GM19351 (cell line): ENCODE measurements at regions not wholly inside any gene's neighbourhood (a gene's known extent, or its start where the extent isn't known, plus 50 kb on each side); places are given as distances from the start of the nearest gene placed in this dataset.
A peak's percentile ranks its signal among the peaks of the same experiment; 100 is the strongest.
"Not testable (repeated sequence)": the region's sequence is repeated elsewhere in the genome, so short reads cannot be mapped to it uniquely, and the experiment has no call there.

Experiments
- ATAC-seq: cut with Tn5 transposase; IDR thresholded peaks from one replicate; pipeline ENCODE4 v1.9.1; 2021; ENCODE audit warnings: mild to moderate bottlenecking, moderate library complexity; ENCODE audit not compliant: unreplicated experiment

- ATAC-seq: not testable (repeated sequence)
These were observed 1719.9 kb downstream of the BRINP3 start for GRCh38 chr1:188757747-188758146.

GRCh38 chr1:188761226-188761625 is 1716.4 kb downstream of the BRINP3 start:
- ATAC-seq: no peak

- ATAC-seq: no peak
These were observed 1715.4 kb downstream of the BRINP3 start for GRCh38 chr1:188762166-188762743.

GRCh38 chr1:188763541-188763940 is 1714.1 kb downstream of the BRINP3 start:
- no peak for ATAC-seq

- ATAC-seq: no peak
These were observed 1708.5 kb downstream of the BRINP3 start for GRCh38 chr1:188769181-188769580.

GRCh38 chr1:188769936-188770335 is 1707.7 kb downstream of the BRINP3 start:
- ATAC-seq: no peak

GRCh38 chr1:188778578-188778977 is 1699.1 kb downstream of the BRINP3 start:
- no peak for ATAC-seq

GRCh38 chr1:188782220-188782841 is 1695.3 kb downstream of the BRINP3 start:
- peak; percentile 87 for ATAC-seq

GRCh38 chr1:188794969-188795368 is 1682.7 kb downstream of the BRINP3 start:
- ATAC-seq: no peak

GRCh38 chr1:188812153-188812552 is 1665.5 kb downstream of the BRINP3 start:
- ATAC-seq: not testable (repeated sequence)

- ATAC-seq: not testable (repeated sequence)
These were observed 1664.7 kb downstream of the BRINP3 start for GRCh38 chr1:188812836-188813573.

GRCh38 chr1:188817814-188818213 is 1659.8 kb downstream of the BRINP3 start:
- no peak for ATAC-seq

- ATAC-seq: no peak
These were observed 1655.4 kb downstream of the BRINP3 start for GRCh38 chr1:188822248-188822647.

GRCh38 chr1:188825471-188825870 is 1652.2 kb downstream of the BRINP3 start:
- no peak for ATAC-seq

- no peak for ATAC-seq
These were observed 1650.9 kb downstream of the BRINP3 start for GRCh38 chr1:188826800-188827199.

GRCh38 chr1:188827400-188827799 is 1650.3 kb downstream of the BRINP3 start:
- ATAC-seq: no peak

- not testable (repeated sequence) for ATAC-seq
These were observed 1636.5 kb downstream of the BRINP3 start for GRCh38 chr1:188841111-188841696.

GRCh38 chr1:188846468-188846867 is 1631.2 kb downstream of the BRINP3 start:
- ATAC-seq: no peak

GRCh38 chr1:188857526-188858087 is 1620.1 kb downstream of the BRINP3 start:
- no peak for ATAC-seq

GRCh38 chr1:188867614-188868013 is 1610.0 kb downstream of the BRINP3 start:
- ATAC-seq: no peak

- no peak for ATAC-seq
These were observed 1606.5 kb downstream of the BRINP3 start for GRCh38 chr1:188871164-188871563.
